ENCODE measurements at regions not wholly inside any gene's neighbourhood (a gene's known extent, or its start where the extent isn't known, plus 50 kb on each side); places are given as distances from the start of the nearest gene placed in this dataset.
"Not testable (repeated sequence)": the region's sequence is repeated elsewhere in the genome, so short reads cannot be mapped to it uniquely, and the experiment has no call there.

DNA sequence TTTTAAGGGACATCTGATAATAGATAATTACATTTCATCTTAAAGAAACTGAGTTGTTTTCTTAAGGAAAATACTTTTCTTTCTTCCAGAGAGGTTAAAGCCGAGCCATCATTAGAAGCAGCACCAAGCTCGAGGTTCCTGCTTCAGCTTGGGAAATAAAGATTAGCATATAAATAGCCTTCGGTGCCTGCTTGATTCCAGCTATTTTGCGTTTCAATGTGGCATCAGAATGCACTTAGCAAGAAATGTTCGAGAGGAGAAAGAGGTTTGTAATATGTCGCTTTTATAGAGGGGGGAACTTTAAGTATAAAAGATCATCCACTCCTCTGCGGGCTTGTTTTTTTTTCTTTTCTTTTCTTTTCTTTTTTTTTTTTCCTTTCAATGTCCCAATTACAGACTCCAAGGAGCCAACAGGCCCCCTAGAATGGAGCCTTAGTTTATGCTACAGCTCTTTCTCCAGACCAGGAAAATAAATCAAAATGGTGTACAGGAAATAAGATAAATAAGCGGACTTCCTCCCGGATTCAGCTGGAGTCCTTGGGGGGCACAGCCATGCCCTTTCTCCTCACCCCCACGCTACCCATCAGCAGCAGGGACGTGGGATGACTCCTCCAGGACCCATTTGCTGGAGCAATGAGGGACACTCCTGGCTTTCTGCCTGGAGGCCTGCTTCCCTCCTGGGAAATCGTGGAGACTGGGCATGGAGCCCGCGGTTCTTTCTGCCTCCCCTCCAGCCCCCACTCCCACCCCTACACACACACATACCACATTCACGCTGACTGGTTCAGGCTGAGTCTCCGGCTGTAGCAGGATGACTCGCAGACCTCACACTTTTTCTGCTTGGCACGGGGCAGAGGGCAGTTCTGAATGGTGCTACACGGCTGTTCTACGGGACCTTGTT lies 131.6 kb downstream of the RRAGC start:
- DNase-seq (peak; percentile 5), ATAC-seq (no peak)
- H3K36me3 Mint-ChIP-seq (ENCODE audit: low read depth), result no peaks in the 10 kb centered on the region
- intact Hi-C loops (cut with micrococcal nuclease), result no loop called here
- H3K27me3 Mint-ChIP-seq, result peaks cover 70% of the 10 kb centered on the region
- H3K27ac Mint-ChIP-seq, result no peak overlapping the region
- H3K4me3 Mint-ChIP-seq, result no peak overlapping the region
- TF ChIP-seq, protein P1, sequence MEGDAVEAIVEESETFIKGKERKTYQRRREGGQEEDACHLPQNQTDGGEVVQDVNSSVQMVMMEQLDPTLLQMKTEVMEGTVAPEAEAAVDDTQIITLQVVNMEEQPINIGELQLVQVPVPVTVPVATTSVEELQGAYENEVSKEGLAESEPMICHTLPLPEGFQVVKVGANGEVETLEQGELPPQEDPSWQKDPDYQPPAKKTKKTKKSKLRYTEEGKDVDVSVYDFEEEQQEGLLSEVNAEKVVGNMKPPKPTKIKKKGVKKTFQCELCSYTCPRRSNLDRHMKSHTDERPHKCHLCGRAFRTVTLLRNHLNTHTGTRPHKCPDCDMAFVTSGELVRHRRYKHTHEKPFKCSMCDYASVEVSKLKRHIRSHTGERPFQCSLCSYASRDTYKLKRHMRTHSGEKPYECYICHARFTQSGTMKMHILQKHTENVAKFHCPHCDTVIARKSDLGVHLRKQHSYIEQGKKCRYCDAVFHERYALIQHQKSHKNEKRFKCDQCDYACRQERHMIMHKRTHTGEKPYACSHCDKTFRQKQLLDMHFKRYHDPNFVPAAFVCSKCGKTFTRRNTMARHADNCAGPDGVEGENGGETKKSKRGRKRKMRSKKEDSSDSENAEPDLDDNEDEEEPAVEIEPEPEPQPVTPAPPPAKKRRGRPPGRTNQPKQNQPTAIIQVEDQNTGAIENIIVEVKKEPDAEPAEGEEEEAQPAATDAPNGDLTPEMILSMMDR (IDR thresholded peaks at IDR 0.05), result no peak
- CTCF ChIA-PET, result interaction anchor here (0.7 to 1.0 kb wide), 2 partner anchors 10 to 119 kb away, joined by 3 read pairs; no protein-coding TSS in a partner anchor
- POLR2A ChIA-PET, result no interaction called here
- H3K4me1 Mint-ChIP-seq (ENCODE audit: low read depth), result no peaks in the 10 kb centered on the region
- no peaks in the 10 kb centered on the region for H3K9me3 Mint-ChIP-seq

DNA sequence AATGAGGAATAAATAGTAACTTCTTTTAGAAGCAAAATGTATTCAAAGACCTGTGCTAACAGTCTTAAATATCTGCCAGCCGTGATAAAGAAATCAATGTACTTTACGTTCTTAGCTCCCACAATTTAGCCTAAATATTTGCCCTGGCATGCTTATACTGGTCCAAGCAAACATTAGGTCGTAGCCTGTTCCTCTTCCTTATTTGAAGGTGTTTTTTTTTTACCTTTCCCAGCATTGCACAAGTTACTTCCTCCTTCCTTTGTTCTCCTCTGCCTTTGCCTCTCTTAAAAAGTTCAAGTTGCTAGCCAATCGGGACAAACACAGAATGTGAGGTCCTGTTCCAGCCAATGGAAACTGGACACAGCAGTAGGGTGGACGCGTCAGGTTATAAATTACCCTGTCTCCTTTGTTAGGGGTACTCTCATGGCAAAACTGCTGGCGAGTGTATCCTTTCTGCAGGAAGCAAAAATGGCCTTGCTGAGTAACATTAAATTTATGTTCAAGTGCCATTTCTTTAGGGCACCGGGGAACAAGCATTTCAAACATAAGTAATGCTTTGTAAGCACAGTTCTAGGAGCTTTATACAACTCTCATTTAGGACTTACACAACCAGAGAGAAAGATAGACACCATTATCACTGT lies 134.1 kb downstream of the RRAGC start:
- H3K9me3 Mint-ChIP-seq; CTCF ChIA-PET; H3K27ac Mint-ChIP-seq; H3K4me1 Mint-ChIP-seq (ENCODE audit: low read depth); DNase-seq; H3K36me3 Mint-ChIP-seq (ENCODE audit: low read depth); intact Hi-C loops (cut with micrococcal nuclease); POLR2A ChIA-PET; ATAC-seq; H3K4me3 Mint-ChIP-seq: not testable (repeated sequence)
- peaks cover 59% of the 10 kb centered on the region for H3K27me3 Mint-ChIP-seq

DNA sequence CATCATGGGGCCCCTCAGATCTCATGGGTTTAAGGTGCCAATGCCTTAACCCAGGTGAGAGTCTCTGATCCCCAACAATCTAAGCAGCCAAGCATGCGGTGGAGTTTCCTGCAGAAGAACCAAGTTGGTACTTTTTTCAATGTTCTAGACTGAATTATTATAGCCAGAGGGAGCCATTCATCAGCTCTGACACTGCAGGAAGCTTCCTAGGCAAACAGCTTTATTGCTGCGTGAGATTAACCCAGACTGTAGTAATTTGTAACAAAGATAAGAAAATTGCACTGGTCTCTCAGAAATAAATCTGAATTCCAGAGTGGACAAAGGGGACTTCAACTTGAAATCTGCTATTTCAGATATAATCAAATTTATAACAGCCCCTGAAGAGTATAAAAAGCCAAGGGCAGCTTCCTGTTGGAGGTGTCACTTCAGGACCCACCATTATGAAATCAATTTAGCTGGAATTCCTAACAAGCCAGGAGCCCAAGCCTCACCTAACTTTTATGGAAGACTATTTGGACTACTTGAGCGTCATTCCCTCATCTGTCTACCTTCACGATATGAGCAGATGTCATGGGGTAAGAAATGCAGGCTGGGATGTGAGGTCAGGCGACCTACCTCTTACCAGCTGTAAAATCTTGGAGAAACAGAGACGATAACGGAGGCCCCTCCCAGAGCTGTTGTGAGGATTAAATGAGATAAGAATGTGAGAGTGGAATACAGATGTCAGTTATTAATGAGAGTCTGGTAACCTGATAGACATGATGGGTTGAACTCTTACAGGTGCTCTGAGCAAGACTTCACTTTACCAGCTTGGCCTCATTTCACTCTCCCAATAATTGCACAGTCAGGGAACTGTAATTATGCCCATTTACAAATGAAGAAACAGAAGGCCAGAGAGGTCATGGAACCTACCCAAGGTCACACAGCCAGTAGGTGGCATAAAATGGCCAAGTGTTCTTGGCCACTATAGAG lies 135.1 kb downstream of the RRAGC start:
- peaks cover 55% of the 10 kb centered on the region for H3K27me3 Mint-ChIP-seq
- H3K4me1 Mint-ChIP-seq (ENCODE audit: low read depth), result no peaks in the 10 kb centered on the region
- H3K4me3 Mint-ChIP-seq, result no peak overlapping the region
- ATAC-seq (no peak), DNase-seq (no peak)
- intact Hi-C loops (cut with micrococcal nuclease), result no loop called here
- TF ChIP-seq, protein P1 (IDR thresholded peaks at IDR 0.05), result no peak
- no peaks in the 10 kb centered on the region for H3K9me3 Mint-ChIP-seq
- no peak overlapping the region for H3K27ac Mint-ChIP-seq
- H3K36me3 Mint-ChIP-seq (ENCODE audit: low read depth), result no peaks in the 10 kb centered on the region
- ChIA-PET POLR2A (no interaction called here), CTCF (no interaction called here)

DNA sequence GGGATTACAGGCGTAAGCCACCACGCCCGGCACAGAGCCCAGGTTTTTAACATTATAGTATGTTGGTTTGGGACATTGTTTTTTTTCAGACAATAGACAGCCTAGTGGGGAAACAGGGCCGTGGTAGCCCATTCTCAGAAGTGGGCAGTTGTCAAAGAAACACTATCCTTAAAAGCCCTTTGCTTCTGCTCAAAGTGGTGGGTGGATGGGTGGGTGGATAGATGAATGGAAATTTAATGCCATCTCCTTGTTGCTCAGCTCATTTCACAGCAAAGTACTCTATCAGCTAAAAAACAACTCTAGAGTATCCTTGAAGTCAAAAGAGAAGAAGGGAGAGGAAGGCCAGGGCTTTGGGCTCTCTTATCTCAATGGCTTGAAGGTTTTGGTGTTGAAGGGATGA lies 137.8 kb downstream of the RRAGC start:
- Mint-ChIP-seq H3K9me3 (no peaks in the 10 kb centered on the region), H3K27me3 (peaks cover 44% of the 10 kb centered on the region), H3K27ac (no peak overlapping the region), H3K4me1 (ENCODE audit: low read depth) (no peaks in the 10 kb centered on the region), H3K36me3 (ENCODE audit: low read depth) (no peaks in the 10 kb centered on the region), H3K4me3 (no peak overlapping the region)
- ATAC-seq, result no peak
- TF ChIP-seq, protein P1 (IDR thresholded peaks at IDR 0.05), result no peak
- POLR2A ChIA-PET, result no interaction called here
- CTCF ChIA-PET, result no interaction called here
- no peak for DNase-seq
- intact Hi-C loops (cut with micrococcal nuclease), result no loop called here

DNA sequence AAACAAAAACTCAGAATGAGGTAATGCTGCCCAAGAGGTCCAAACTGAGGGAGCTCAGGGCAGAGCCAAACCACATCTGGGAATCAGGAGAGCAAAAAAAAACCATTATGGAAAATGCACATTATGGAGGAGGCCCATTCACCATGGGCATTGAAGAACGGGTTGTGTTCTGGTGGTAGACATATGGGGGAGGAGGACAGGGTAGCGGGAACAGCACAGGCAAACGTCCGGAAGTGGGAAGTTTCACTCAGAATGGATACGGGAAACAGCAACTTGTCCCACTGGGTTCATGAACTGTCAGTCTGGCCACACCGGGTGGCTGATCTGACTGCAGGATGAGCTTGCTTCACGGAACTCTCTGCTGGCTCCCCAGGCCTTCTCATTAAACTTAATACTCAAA lies 139.7 kb downstream of the RRAGC start:
- CTCF ChIA-PET, result no interaction called here
- H3K36me3 Mint-ChIP-seq (ENCODE audit: low read depth), result no peaks in the 10 kb centered on the region
- H3K27me3 Mint-ChIP-seq, result peaks cover 30% of the 10 kb centered on the region
- intact Hi-C loops (cut with micrococcal nuclease), result no loop called here
- POLR2A ChIA-PET, result no interaction called here
- DNase-seq (no peak), ATAC-seq (no peak)
- no peaks in the 10 kb centered on the region for H3K9me3 Mint-ChIP-seq
- no peak overlapping the region for H3K4me3 Mint-ChIP-seq
- no peak overlapping the region for H3K27ac Mint-ChIP-seq
- no peaks in the 10 kb centered on the region for H3K4me1 Mint-ChIP-seq (ENCODE audit: low read depth)
- TF ChIP-seq, protein P1 (IDR thresholded peaks at IDR 0.05), result no peak

Measured in activated CD8-positive, alpha-beta T cell treated with anti-CD3 and anti-CD28 coated beads for 36 hours (primary cell).